ENCODE measurements at regions not wholly inside any gene's neighbourhood (a gene's known extent, or its start where the extent isn't known, plus 50 kb on each side); places are given as distances from the start of the nearest gene placed in this dataset.
A peak's percentile ranks its signal among the peaks of the same experiment; 100 is the strongest.

DNA sequence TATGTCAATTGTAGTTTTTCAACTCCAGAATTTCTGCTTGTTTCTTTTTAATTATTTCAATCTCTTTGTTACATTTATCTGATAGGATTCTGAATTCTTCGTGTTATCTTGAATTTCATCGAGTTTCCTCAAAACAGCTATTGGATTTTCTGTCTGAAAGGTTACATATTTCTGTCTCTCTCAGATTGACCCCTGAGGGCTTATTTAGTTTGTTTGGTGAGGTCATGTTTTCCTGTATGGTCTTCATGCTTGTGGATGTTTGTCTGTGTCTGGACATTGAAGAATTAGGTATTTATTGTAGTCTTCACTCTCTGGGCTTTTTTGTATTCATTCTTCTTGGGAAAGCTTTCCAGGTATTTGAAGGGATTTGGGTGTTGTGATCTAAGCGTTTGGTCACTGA is 85.6 kb downstream of the SNAPC1 start:
- H3K36me3 ChIP-seq = no peaks in the 10 kb centered on the region
- DNase-seq (ENCODE audit: low spot score in 2 of 2) = no peak
- no peaks in the 10 kb centered on the region for H3K4me1 ChIP-seq
- H3K27me3 ChIP-seq = no peaks in the 10 kb centered on the region
- H3K4me3 ChIP-seq = no peak overlapping the region
- H3K27ac ChIP-seq = no peak overlapping the region
- H3K9me3 ChIP-seq = peaks cover 0 to 4% of the 10 kb centered on the region in 2 donors
- intact Hi-C loops (cut with DNase I) = no loop called here
- TF ChIP-seq, protein P1, sequence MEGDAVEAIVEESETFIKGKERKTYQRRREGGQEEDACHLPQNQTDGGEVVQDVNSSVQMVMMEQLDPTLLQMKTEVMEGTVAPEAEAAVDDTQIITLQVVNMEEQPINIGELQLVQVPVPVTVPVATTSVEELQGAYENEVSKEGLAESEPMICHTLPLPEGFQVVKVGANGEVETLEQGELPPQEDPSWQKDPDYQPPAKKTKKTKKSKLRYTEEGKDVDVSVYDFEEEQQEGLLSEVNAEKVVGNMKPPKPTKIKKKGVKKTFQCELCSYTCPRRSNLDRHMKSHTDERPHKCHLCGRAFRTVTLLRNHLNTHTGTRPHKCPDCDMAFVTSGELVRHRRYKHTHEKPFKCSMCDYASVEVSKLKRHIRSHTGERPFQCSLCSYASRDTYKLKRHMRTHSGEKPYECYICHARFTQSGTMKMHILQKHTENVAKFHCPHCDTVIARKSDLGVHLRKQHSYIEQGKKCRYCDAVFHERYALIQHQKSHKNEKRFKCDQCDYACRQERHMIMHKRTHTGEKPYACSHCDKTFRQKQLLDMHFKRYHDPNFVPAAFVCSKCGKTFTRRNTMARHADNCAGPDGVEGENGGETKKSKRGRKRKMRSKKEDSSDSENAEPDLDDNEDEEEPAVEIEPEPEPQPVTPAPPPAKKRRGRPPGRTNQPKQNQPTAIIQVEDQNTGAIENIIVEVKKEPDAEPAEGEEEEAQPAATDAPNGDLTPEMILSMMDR (IDR thresholded peaks at IDR 0.05) = no peak

DNA sequence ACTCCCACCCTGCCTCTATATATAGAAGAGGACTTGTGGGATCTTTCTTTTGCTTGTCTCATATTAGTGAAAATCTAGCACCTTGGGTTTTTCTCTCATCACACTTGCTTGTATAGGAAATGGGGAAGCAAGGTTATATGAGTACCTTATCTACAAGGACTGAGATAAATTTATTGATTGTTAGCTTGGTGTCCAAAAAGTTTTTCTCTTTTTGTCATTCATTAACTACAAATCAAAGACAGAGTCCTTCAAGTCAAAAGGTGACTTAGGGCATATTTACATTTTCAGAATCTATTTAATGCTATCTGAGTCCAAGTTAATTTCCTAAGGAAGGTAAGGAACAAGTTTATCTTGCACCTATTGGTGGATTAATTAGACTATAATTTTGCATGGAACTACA is 92.7 kb downstream of the SNAPC1 start:
- TF ChIP-seq, protein P1 (IDR thresholded peaks at IDR 0.05) = no peak
- Histone ChIP-seq H3K4me1 (no peaks in the 10 kb centered on the region), H3K4me3 (no peak overlapping the region), H3K27me3 (no peaks in the 10 kb centered on the region), H3K36me3 (no peaks in the 10 kb centered on the region), H3K27ac (no peak overlapping the region), H3K9me3 (no peaks in the 10 kb centered on the region)
- intact Hi-C loops (cut with DNase I) = no loop called here
- no peak for DNase-seq (ENCODE audit: low spot score in 2 of 2)

- Histone ChIP-seq H3K36me3 (no peaks in the 10 kb centered on the region), H3K9me3 (no peaks in the 10 kb centered on the region), H3K4me3 (no peak overlapping the region), H3K27ac (no peak overlapping the region), H3K27me3 (no peaks in the 10 kb centered on the region), H3K4me1 (no peaks in the 10 kb centered on the region)
- peak in 1 of 2 donors; percentile 64 for DNase-seq (ENCODE audit: low spot score in 2 of 2)
- intact Hi-C loops (cut with DNase I) = no loop called here
- TF ChIP-seq, protein P1 (IDR thresholded peaks at IDR 0.05) = peak in 2 of 3 experiments; percentile 36 to 55
These were observed 98.2 kb downstream of the SNAPC1 start for GRCh38 chr14:61860294-61860918.

DNA sequence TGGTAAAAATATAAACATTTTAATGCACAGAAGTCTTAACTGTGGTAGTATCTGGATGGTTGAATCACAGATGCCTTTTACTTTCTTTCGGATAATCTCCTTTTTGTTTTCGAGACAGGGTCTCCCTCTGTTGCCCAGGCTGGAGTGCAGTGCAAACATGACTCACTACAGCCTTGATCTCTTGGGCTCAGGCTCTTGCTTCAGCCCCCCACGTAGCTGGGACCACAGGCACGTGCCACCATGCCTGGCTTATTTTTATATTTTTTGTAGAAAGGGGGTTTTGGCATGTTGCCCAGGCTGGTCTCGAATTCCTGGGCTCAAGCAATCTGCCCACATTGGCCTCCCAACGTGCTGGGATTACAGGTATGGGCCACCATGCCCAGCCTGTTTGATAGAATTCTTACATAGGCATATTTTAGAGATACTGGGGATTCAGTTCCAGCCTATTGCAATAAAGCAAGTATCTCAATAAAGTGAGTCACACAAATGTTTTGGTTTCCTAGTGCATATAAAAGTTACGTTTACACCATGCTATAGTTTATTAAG is 99.2 kb downstream of the SNAPC1 start:
- no peak overlapping the region for H3K27ac ChIP-seq
- intact Hi-C loops (cut with DNase I) = no loop called here

GRCh38 chr14:61864329-61864898 is 102.2 kb downstream of the SNAPC1 start:
- Histone ChIP-seq H3K36me3 (no peaks in the 10 kb centered on the region), H3K27me3 (no peaks in the 10 kb centered on the region), H3K9me3 (no peaks in the 10 kb centered on the region), H3K27ac (no peak overlapping the region), H3K4me1 (no peaks in the 10 kb centered on the region), H3K4me3 (no peak overlapping the region)
- DNase-seq (ENCODE audit: low spot score in 2 of 2) = no peak
- intact Hi-C loops (cut with DNase I) = no loop called here
- TF ChIP-seq, protein P1 (IDR thresholded peaks at IDR 0.05) = no peak

More for the DNA sequence above, 99.2 kb downstream of the SNAPC1 start:
- no peaks in the 10 kb centered on the region for H3K4me1 ChIP-seq
- no peaks in the 10 kb centered on the region for H3K9me3 ChIP-seq
- no peak for DNase-seq (ENCODE audit: low spot score in 2 of 2)
- H3K36me3 ChIP-seq = no peaks in the 10 kb centered on the region
- TF ChIP-seq, protein P1 (IDR thresholded peaks at IDR 0.05) = no peak
- no peak overlapping the region for H3K4me3 ChIP-seq
- no peaks in the 10 kb centered on the region for H3K27me3 ChIP-seq
